ENCODE measurements at regions not wholly inside any gene's neighbourhood (a gene's known extent, or its start where the extent isn't known, plus 50 kb on each side); places are given as distances from the start of the nearest gene placed in this dataset.

DNA sequence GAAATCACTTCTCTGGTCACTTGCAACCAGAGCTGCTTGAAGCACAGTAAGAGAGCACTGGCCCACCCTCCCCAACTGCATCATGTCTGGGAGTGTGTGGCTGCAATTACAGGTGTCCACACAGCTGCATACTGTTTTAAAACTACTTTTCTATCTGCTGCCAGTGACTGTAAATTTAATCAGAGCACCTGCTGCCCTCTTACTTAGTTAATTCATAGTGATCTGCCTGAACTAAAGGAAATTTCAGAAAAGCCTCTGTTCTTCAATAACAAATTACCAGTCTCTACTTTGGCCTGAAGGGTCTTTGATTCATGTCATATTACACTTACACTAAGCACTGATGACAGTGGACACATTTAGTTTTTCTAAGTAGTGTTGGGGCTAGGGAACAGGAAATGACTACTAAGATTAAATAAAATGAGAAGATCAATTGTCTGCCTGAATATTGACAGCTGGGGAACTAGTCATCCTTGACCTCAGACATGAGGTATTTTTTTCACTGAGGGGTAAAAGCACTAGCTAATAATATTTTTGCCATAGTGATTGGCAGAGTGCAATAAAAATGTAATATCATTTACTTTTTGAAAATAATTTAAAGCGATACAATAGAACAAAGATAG lies 788.9 kb upstream of the GRAMD2B start:
- TF ChIP-seq POLR2A (IDR thresholded peaks at IDR 0.05; ENCODE audit: low read length) (no peak), GATA1 (IDR thresholded peaks at IDR 0.05; ENCODE audit: low read depth, low read length) (no peak)

Data from erythroblast (primary cell).